Mammary epithelial cell (primary cell): ENCODE measurements at regions not wholly inside any gene's neighbourhood (a gene's known extent, or its start where the extent isn't known, plus 50 kb on each side); places are given as distances from the start of the nearest gene placed in this dataset.

Source experiments
- EZH2 ChIP-seq: IDR thresholded peaks from 2 replicates; pipeline ENCODE4 v1.6.1; 2012; ENCODE audit warnings: low read length, inconsistent platforms, borderline replicate concordance
- TF ChIP-seq, protein P1 (sequence below), 2 donors: IDR thresholded peaks in 1 of 2; conservative IDR thresholded peaks in 1 of 2; 2 replicates each; pipeline ENCODE4 v1.5.1; 2011 to 2012; ENCODE audit warnings: inconsistent platforms in 2 of 2, low read length in 2 of 2, mild to moderate bottlenecking in 2 of 2, control low read depth in 1 of 2, low read depth in 1 of 2; ENCODE audit not compliant: insufficient read depth in 1 of 2; ENCODE audit errors: extremely low read depth in 1 of 2

DNA sequence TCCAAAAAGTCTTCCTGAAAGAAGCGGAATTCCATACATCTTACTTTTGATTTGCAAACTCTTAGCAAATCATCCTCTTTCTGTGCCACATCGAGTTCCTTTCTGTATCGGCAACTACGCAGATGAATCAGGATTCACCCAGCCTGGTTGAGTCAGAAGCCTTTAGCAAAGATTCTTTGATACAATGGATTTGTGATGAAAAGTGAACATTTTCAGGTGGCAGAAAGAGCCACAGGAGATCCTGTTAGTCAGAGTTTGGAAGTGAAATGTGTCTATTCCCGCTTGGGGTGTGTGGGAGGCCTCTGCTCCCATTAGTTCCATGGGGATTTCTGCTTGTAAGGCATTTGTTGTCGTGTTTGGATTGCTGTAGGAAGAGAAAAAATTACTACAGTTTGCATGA is 351.8 kb upstream of the WWC1 start:
- TF ChIP-seq, protein P1, sequence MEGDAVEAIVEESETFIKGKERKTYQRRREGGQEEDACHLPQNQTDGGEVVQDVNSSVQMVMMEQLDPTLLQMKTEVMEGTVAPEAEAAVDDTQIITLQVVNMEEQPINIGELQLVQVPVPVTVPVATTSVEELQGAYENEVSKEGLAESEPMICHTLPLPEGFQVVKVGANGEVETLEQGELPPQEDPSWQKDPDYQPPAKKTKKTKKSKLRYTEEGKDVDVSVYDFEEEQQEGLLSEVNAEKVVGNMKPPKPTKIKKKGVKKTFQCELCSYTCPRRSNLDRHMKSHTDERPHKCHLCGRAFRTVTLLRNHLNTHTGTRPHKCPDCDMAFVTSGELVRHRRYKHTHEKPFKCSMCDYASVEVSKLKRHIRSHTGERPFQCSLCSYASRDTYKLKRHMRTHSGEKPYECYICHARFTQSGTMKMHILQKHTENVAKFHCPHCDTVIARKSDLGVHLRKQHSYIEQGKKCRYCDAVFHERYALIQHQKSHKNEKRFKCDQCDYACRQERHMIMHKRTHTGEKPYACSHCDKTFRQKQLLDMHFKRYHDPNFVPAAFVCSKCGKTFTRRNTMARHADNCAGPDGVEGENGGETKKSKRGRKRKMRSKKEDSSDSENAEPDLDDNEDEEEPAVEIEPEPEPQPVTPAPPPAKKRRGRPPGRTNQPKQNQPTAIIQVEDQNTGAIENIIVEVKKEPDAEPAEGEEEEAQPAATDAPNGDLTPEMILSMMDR (conservative IDR thresholded peaks at IDR 0.05 in 1 of 2, IDR thresholded peaks at IDR 0.05 in 1 of 2; ENCODE audit: extremely low read depth in 1 of 2, insufficient read depth in 1 of 2, low read depth in 1 of 2, low read length in 2 of 2): no peak
- no peak for TF ChIP-seq EZH2
